ENCODE measurements at regions not wholly inside any gene's neighbourhood (a gene's known extent, or its start where the extent isn't known, plus 50 kb on each side); places are given as distances from the start of the nearest gene placed in this dataset.

DNA sequence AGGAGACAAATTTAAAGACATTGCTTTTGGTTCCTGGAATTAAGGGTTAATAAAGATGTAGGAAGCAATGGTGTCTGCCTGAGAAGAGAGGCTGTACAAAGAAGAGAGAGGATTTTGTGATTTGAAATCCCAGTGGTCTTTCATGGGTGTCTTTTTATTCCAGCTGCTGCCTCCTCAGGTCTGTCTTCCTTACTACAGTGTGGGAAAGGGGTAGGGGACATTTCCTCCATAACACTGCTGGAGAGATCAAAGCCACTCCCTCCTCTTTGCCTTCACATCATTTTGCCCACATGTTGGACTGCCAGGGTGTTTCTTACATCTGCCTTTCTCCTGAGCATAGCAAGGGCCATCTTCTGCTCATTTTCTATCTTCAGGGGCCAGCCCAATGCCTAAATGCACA lies 348.5 kb downstream of the EN1 start:
- H4K20me1 ChIP-seq (ENCODE audit: control insufficient read depth, insufficient read depth), result no peaks in the 10 kb centered on the region
- no peak for ATAC-seq
- in situ Hi-C loops (cut with MboI), result no loop called here
- H3K27me3 ChIP-seq (replicated peaks in 1 of 2; ENCODE audit: control insufficient read depth in 2 of 2, insufficient read depth in 2 of 2, low read length in 1 of 2), result no peaks in the 10 kb centered on the region
- ChIA-PET CTCF (no interaction called here), RAD21 (ENCODE audit: unreplicated experiment) (no interaction called here), SMC1A (ENCODE audit: uncharacterized antibody, unreplicated experiment) (no interaction called here), POLR2A (no interaction called here)
- H2AFZ ChIP-seq (ENCODE audit: control insufficient read depth, low read depth, low read length), result no peak overlapping the region
- H3K4me3 ChIP-seq, result no peak overlapping the region
- H3K9ac ChIP-seq (ENCODE audit: control insufficient read depth, insufficient read depth, low read length), result no peak overlapping the region
- H3K4me2 ChIP-seq (ENCODE audit: control insufficient read depth, insufficient read depth), result no peak overlapping the region
- no peak for DNase-seq (ENCODE audit: low read depth, low spot score)
- no peaks in the 10 kb centered on the region for H3K79me2 ChIP-seq (ENCODE audit: control insufficient read depth, insufficient read depth, low read length)
- no peaks in the 10 kb centered on the region for H3K4me1 ChIP-seq (ENCODE audit: control insufficient read depth, insufficient read depth, low read length)
- no peak overlapping the region for H3K27ac ChIP-seq (ENCODE audit: control insufficient read depth, insufficient read depth)
- FAIRE-seq, result no peak
- no peaks in the 10 kb centered on the region for H3K9me3 ChIP-seq (replicated peaks; ENCODE audit: control insufficient read depth, insufficient read depth, low read length)
- intact Hi-C loops (cut with micrococcal nuclease; ENCODE audit: unreplicated experiment), result no loop called here
- H3K36me3 ChIP-seq (ENCODE audit: control insufficient read depth in 2 of 2, insufficient read depth in 2 of 2, low read length in 1 of 2), result no peaks in the 10 kb centered on the region
- BruUV-seq (replicated peaks), result no TSS peak
- TF ChIP-seq HDGF (IDR thresholded peaks at IDR 0.05) (no peak), EP300 (IDR thresholded peaks at IDR 0.05; ENCODE audit: borderline replicate concordance in 1 of 2, control insufficient read depth in 1 of 2, low read depth in 2 of 2, low read length in 2 of 2) (no peak), IKZF1 (conservative IDR thresholded peaks at IDR 0.05) (no peak), MEF2B (IDR thresholded peaks at IDR 0.05; ENCODE audit: partially characterized antibody, poor library complexity, severe bottlenecking) (no peak), MXI1 (IDR thresholded peaks at IDR 0.05; ENCODE audit: low read depth, low read length) (no peak), SMAD5 (IDR thresholded peaks at IDR 0.05; ENCODE audit: low read depth) (no peak), CEBPB (IDR thresholded peaks at IDR 0.05; ENCODE audit: borderline replicate concordance in 1 of 2, low read depth in 2 of 2, low read length in 2 of 2) (no peak), NFYB (IDR thresholded peaks at IDR 0.05; ENCODE audit: insufficient read depth, low read depth, low read length) (no peak), TCF3 (IDR thresholded peaks at IDR 0.05; ENCODE audit: borderline replicate concordance, insufficient read depth, low read depth, low read length) (no peak), SMARCA5 (IDR thresholded peaks at IDR 0.05) (no peak), TCF12 (IDR thresholded peaks at IDR 0.05; ENCODE audit: low read depth, low read length) (no peak), EZH2 (IDR thresholded peaks at IDR 0.05; ENCODE audit: borderline replicate concordance, control insufficient read depth, low read depth, low read length) (no peak), POLR2AphosphoS5 (IDR thresholded peaks at IDR 0.05; ENCODE audit: low read length) (no peak), YY1 (IDR thresholded peaks at IDR 0.05; ENCODE audit: low read depth, low read length) (no peak)
- TF ChIP-seq, protein P1, sequence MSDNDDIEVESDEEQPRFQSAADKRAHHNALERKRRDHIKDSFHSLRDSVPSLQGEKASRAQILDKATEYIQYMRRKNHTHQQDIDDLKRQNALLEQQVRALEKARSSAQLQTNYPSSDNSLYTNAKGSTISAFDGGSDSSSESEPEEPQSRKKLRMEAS (IDR thresholded peaks at IDR 0.05; ENCODE audit: low read depth, low read length), result no peak
- TF ChIP-seq, protein P2, sequence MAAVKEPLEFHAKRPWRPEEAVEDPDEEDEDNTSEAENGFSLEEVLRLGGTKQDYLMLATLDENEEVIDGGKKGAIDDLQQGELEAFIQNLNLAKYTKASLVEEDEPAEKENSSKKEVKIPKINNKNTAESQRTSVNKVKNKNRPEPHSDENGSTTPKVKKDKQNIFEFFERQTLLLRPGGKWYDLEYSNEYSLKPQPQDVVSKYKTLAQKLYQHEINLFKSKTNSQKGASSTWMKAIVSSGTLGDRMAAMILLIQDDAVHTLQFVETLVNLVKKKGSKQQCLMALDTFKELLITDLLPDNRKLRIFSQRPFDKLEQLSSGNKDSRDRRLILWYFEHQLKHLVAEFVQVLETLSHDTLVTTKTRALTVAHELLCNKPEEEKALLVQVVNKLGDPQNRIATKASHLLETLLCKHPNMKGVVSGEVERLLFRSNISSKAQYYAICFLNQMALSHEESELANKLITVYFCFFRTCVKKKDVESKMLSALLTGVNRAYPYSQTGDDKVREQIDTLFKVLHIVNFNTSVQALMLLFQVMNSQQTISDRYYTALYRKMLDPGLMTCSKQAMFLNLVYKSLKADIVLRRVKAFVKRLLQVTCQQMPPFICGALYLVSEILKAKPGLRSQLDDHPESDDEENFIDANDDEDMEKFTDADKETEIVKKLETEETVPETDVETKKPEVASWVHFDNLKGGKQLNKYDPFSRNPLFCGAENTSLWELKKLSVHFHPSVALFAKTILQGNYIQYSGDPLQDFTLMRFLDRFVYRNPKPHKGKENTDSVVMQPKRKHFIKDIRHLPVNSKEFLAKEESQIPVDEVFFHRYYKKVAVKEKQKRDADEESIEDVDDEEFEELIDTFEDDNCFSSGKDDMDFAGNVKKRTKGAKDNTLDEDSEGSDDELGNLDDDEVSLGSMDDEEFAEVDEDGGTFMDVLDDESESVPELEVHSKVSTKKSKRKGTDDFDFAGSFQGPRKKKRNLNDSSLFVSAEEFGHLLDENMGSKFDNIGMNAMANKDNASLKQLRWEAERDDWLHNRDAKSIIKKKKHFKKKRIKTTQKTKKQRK (IDR thresholded peaks at IDR 0.05; ENCODE audit: low read depth, low read length), result no peak
- TF ChIP-seq, protein P3, sequence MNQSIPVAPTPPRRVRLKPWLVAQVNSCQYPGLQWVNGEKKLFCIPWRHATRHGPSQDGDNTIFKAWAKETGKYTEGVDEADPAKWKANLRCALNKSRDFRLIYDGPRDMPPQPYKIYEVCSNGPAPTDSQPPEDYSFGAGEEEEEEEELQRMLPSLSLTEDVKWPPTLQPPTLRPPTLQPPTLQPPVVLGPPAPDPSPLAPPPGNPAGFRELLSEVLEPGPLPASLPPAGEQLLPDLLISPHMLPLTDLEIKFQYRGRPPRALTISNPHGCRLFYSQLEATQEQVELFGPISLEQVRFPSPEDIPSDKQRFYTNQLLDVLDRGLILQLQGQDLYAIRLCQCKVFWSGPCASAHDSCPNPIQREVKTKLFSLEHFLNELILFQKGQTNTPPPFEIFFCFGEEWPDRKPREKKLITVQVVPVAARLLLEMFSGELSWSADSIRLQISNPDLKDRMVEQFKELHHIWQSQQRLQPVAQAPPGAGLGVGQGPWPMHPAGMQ (IDR thresholded peaks at IDR 0.05; ENCODE audit: borderline replicate concordance), result no peak

Data from GM12878 (cell line).